ENCODE measurements at regions not wholly inside any gene's neighbourhood (a gene's known extent, or its start where the extent isn't known, plus 50 kb on each side); places are given as distances from the start of the nearest gene placed in this dataset.

- no peak for TF ChIP-seq REST (IDR thresholded peaks at IDR 0.05; ENCODE audit: low read depth, low read length)
- no peak for TF ChIP-seq GABPA (IDR thresholded peaks at IDR 0.05; ENCODE audit: low read depth)
- TF ChIP-seq FOXM1 (IDR thresholded peaks at IDR 0.05; ENCODE audit: low read depth) = no peak
- no peak for TF ChIP-seq NRF1 (IDR thresholded peaks at IDR 0.05; ENCODE audit: low read depth, low read length)
- no peak for TF ChIP-seq NFIC (IDR thresholded peaks at IDR 0.05; ENCODE audit: borderline replicate concordance)
- no peak for TF ChIP-seq TAF1 (IDR thresholded peaks at IDR 0.05; ENCODE audit: borderline replicate concordance, low read depth, low read length)
Measured at GRCh38 chr15:93477721-93478120, 388.7 kb upstream of the RGMA start (continued).

GRCh38 chr15:93477188-93477587 is 388.2 kb upstream of the RGMA start:
- no peak for DNase-seq
- Histone ChIP-seq H3K9ac (no peak overlapping the region), H4K20me1 (ENCODE audit: insufficient read depth) (no peaks in the 10 kb centered on the region), H3K4me1 (ENCODE audit: control insufficient read depth in 1 of 2, insufficient read depth in 2 of 2, low read depth in 1 of 2, low read length in 1 of 2) (no peaks in the 10 kb centered on the region), H3K27ac (ENCODE audit: low read depth in 2 of 2, low read length in 1 of 2) (no peak overlapping the region), H2AFZ (ENCODE audit: low read depth) (no peak overlapping the region), H3K4me2 (no peak overlapping the region), H3K36me3 (replicated peaks in 1 of 2; ENCODE audit: control insufficient read depth in 1 of 2, insufficient read depth in 2 of 2, low read length in 1 of 2) (no peaks in the 10 kb centered on the region), H3K9me3 (no peaks in the 10 kb centered on the region), H3K9me2 (no peaks in the 10 kb centered on the region), H3K4me3 (ENCODE audit: low read depth in 2 of 2, low read length in 1 of 2) (no peak overlapping the region), H3K27me3 (ENCODE audit: insufficient read depth) (no peaks in the 10 kb centered on the region), H3F3A (replicated peaks; ENCODE audit: insufficient read depth) (no peaks in the 10 kb centered on the region), H3K79me2 (ENCODE audit: insufficient read depth) (no peaks in the 10 kb centered on the region)
- TF ChIP-seq PBX3 (IDR thresholded peaks at IDR 0.05) (no peak), TCF12 (IDR thresholded peaks at IDR 0.05) (no peak), TAF1 (IDR thresholded peaks at IDR 0.05; ENCODE audit: borderline replicate concordance, low read depth, low read length) (no peak), RCOR1 (IDR thresholded peaks at IDR 0.05; ENCODE audit: low read length) (no peak), RXRA (IDR thresholded peaks at IDR 0.05; ENCODE audit: borderline replicate concordance, low read depth) (no peak), SMC3 (IDR thresholded peaks at IDR 0.05; ENCODE audit: low read depth, low read length) (no peak), GATA2 (CRISPR knock-in tag; IDR thresholded peaks at IDR 0.05) (no peak), CHD2 (IDR thresholded peaks at IDR 0.05; ENCODE audit: low read length, partially characterized antibody) (no peak), ELF1 (IDR thresholded peaks at IDR 0.05) (no peak), JUND (IDR thresholded peaks at IDR 0.05) (no peak), TEAD4 (IDR thresholded peaks at IDR 0.05; ENCODE audit: borderline replicate concordance, insufficient read depth) (no peak), MAX (IDR thresholded peaks at IDR 0.05; ENCODE audit: low read depth) (no peak), POLR2AphosphoS5 (IDR thresholded peaks at IDR 0.05; ENCODE audit: low read depth, low read length) (no peak)
- 33% methylated on average over 4 of the region's 4 CpGs for WGBS (ENCODE audit: low lambda C conversion rate)
- POLR2A ChIA-PET = no interaction called here
- CTCF ChIA-PET = no interaction called here

Data from SK-N-SH (cell line).